GM12864 (cell line): ENCODE measurements at regions not wholly inside any gene's neighbourhood (a gene's known extent, or its start where the extent isn't known, plus 50 kb on each side); places are given as distances from the start of the nearest gene placed in this dataset.

Source experiments
- DNase-seq: peaks from one replicate; pipeline ENCODE4 v3.0.0-alpha.2; 2011; ENCODE audit warnings: low read depth
- H3K4me3 ChIP-seq: 2 replicates; pipeline ENCODE4 v1.5.1; 2011; ENCODE audit warnings: mild to moderate bottlenecking, low read depth, low read length, control low read depth
- CTCF ChIP-seq: IDR thresholded peaks from 2 replicates; pipeline ENCODE4 v1.5.1; 2011; ENCODE audit warnings: low read depth, mild to moderate bottlenecking, moderate library complexity, low read length, control low read depth, inconsistent platforms; ENCODE audit errors: missing control alignments

GRCh38 chr18:55845221-55845620 lies 257.2 kb upstream of the TCF4 start:
- H3K4me3 ChIP-seq, result no peak overlapping the region
- DNase-seq, result no peak
- TF ChIP-seq CTCF, result no peak

GRCh38 chr18:55844382-55844781 lies 256.4 kb upstream of the TCF4 start:
- DNase-seq, result no peak
- no peak for TF ChIP-seq CTCF
- H3K4me3 ChIP-seq, result no peak overlapping the region

GRCh38 chr18:55841314-55841713 lies 253.3 kb upstream of the TCF4 start:
- H3K4me3 ChIP-seq, result no peak overlapping the region
- TF ChIP-seq CTCF, result no peak
- DNase-seq, result no peak

- DNase-seq, result no peak
- no peak for TF ChIP-seq CTCF
- H3K4me3 ChIP-seq, result no peak overlapping the region
Measured at GRCh38 chr18:55840601-55841170, 252.7 kb upstream of the TCF4 start.

GRCh38 chr18:55839343-55839742 lies 251.4 kb upstream of the TCF4 start:
- TF ChIP-seq CTCF, result no peak
- no peak overlapping the region for H3K4me3 ChIP-seq
- DNase-seq, result no peak

GRCh38 chr18:55838841-55839240 lies 250.8 kb upstream of the TCF4 start:
- no peak for DNase-seq
- TF ChIP-seq CTCF, result no peak
- no peak overlapping the region for H3K4me3 ChIP-seq

- DNase-seq, result no peak
- no peak for TF ChIP-seq CTCF
- H3K4me3 ChIP-seq, result no peak overlapping the region
Measured at GRCh38 chr18:55838319-55838718, 250.3 kb upstream of the TCF4 start.
